Breast epithelium (tissue), 4 donors: ENCODE measurements at regions not wholly inside any gene's neighbourhood (a gene's known extent, or its start where the extent isn't known, plus 50 kb on each side); places are given as distances from the start of the nearest gene placed in this dataset.

Source experiments
- DNase-seq, 2 donors: peaks; one replicate each; pipeline ENCODE4 v3.0.0-alpha.2; 2019; ENCODE audit warnings: low spot score in 2 of 2
- H3K27ac ChIP-seq, 2 donors: fragments of 200-600 bp; sonication (generic) in 1 of 2; one replicate each; pipeline ENCODE4 v1.5.1; 2016 to 2019; ENCODE audit warnings: mild to moderate bottlenecking in 1 of 2
- H3K27me3 ChIP-seq, 2 donors: fragments of 200-600 bp; sonication (generic) in 1 of 2; one replicate each; pipeline versions ENCODE4 v1.5.1 to v1.6.0; 2017 to 2019; ENCODE audit warnings: control low read depth in 1 of 2, mild to moderate bottlenecking in 1 of 2
- H3K36me3 ChIP-seq: fragments of 200-600 bp; one replicate; pipeline ENCODE4 v1.5.1; 2019
- H3K4me1 ChIP-seq, 2 donors: fragments of 200-600 bp; sonication (generic); one replicate each; pipeline ENCODE4 v1.5.1; 2016 to 2019; ENCODE audit warnings: control low read depth in 1 of 2
- H3K4me3 ChIP-seq, 3 donors: fragments of 200-600 bp; sonication (generic); 1 replicate in 2 of 3; 2 replicates in 1 of 3; pipeline ENCODE4 v1.5.1; 2016 to 2019; ENCODE audit warnings: mild to moderate bottlenecking in 3 of 3, moderate library complexity in 2 of 3
- H3K9me3 ChIP-seq, 2 donors: fragments of 200-600 bp; sonication (generic) in 1 of 2; one replicate each; pipeline ENCODE4 v1.5.1; 2016 to 2019; ENCODE audit warnings: control low read depth in 1 of 2
- CTCF ChIP-seq, 3 donors: fragments of 450-650 bp; IDR thresholded peaks; one replicate each; pipeline ENCODE4 v1.5.1; 2016 to 2017; ENCODE audit warnings: antibody characterized with exemption in 3 of 3, mild to moderate bottlenecking in 3 of 3, moderate library complexity in 3 of 3
- POLR2A ChIP-seq: fragments of 450-650 bp; IDR thresholded peaks from one replicate; pipeline ENCODE4 v1.6.1; 2016; ENCODE audit warnings: antibody characterized with exemption, mild to moderate bottlenecking, moderate library complexity
- POLR2AphosphoS5 ChIP-seq, 3 donors: sonication (generic); formaldehyde crosslinking; IDR thresholded peaks; one replicate each; pipeline ENCODE4 v1.6.1; 2017; ENCODE audit warnings: antibody characterized with exemption in 3 of 3
- intact Hi-C: fragments of 100-400 bp; cut with DNase I; formaldehyde crosslinking; loops from one replicate; pipeline ENCODE4 v1.15.1; 2023; ENCODE audit warnings: low total_unique reads

GRCh38 chr13:44887515-44887914, 101.8 kb downstream of the NUFIP1 start:
- intact Hi-C loops = loop anchor here (10.0 kb wide), 1 partner anchor 123 kb away; no protein-coding TSS in a partner anchor
- Histone ChIP-seq H3K4me3 (no peak overlapping the region), H3K36me3 (no peaks in the 10 kb centered on the region), H3K27ac (no peak overlapping the region), H3K9me3 (no peaks in the 10 kb centered on the region), H3K27me3 (no peaks in the 10 kb centered on the region), H3K4me1 (no peaks in the 10 kb centered on the region)
- no peak for DNase-seq
- TF ChIP-seq POLR2A (no peak), CTCF (IDR thresholded peaks at IDR 0.05) (no peak), POLR2AphosphoS5 (IDR thresholded peaks at IDR 0.05) (no peak)

- Histone ChIP-seq H3K27ac (no peak overlapping the region), H3K4me1 (no peaks in the 10 kb centered on the region), H3K9me3 (no peaks in the 10 kb centered on the region), H3K36me3 (no peaks in the 10 kb centered on the region), H3K27me3 (no peaks in the 10 kb centered on the region), H3K4me3 (no peak overlapping the region)
- no peak for DNase-seq
- TF ChIP-seq POLR2A (no peak), POLR2AphosphoS5 (IDR thresholded peaks at IDR 0.05) (no peak), CTCF (IDR thresholded peaks at IDR 0.05) (no peak)
- intact Hi-C loops = loop anchor here (10.0 kb wide), 1 partner anchor 119 kb away; no protein-coding TSS in a partner anchor
Observed at GRCh38 chr13:44884076-44884729, 105.1 kb downstream of the NUFIP1 start.

GRCh38 chr13:44879452-44880058, 109.7 kb downstream of the NUFIP1 start:
- TF ChIP-seq CTCF (IDR thresholded peaks at IDR 0.05) (peak in 1 of 3 donors; percentile 19), POLR2AphosphoS5 (IDR thresholded peaks at IDR 0.05) (no peak), POLR2A (no peak)
- Histone ChIP-seq H3K27me3 (no peaks in the 10 kb centered on the region), H3K9me3 (no peaks in the 10 kb centered on the region), H3K4me3 (no peak overlapping the region), H3K4me1 (no peaks in the 10 kb centered on the region), H3K36me3 (no peaks in the 10 kb centered on the region), H3K27ac (no peak overlapping the region)
- intact Hi-C loops = loop anchor here (10.0 kb wide), 1 partner anchor 115 kb away; no protein-coding TSS in a partner anchor
- DNase-seq = no peak

GRCh38 chr13:44876782-44877324, 112.4 kb downstream of the NUFIP1 start:
- TF ChIP-seq POLR2AphosphoS5 (IDR thresholded peaks at IDR 0.05) = no peak
- TF ChIP-seq POLR2A = no peak
- no peak for TF ChIP-seq CTCF (IDR thresholded peaks at IDR 0.05)
- H3K27ac ChIP-seq = no peak overlapping the region
- DNase-seq = no peak
- intact Hi-C loops = no loop called here
- H3K27me3 ChIP-seq = no peaks in the 10 kb centered on the region
- no peaks in the 10 kb centered on the region for H3K36me3 ChIP-seq
- no peak overlapping the region for H3K4me3 ChIP-seq
- no peaks in the 10 kb centered on the region for H3K4me1 ChIP-seq
- H3K9me3 ChIP-seq = no peaks in the 10 kb centered on the region
